CD14-positive monocyte (primary cell): ENCODE measurements at regions not wholly inside any gene's neighbourhood (a gene's known extent, or its start where the extent isn't known, plus 50 kb on each side); places are given as distances from the start of the nearest gene placed in this dataset.

Source experiments
- DNase-seq, 3 donors: peaks; one replicate each; pipeline ENCODE4 v3.0.0-alpha.2; 2011 to 2022
- H2AFZ ChIP-seq: 2 replicates; pipeline ENCODE4 v1.6.0; 2012; ENCODE audit warnings: mild to moderate bottlenecking, low read depth, low read length, inconsistent platforms; ENCODE audit not compliant: insufficient read depth, poor library complexity, severe bottlenecking
- H3K27ac ChIP-seq, 2 donors: 1 replicate in 1 of 2; 2 replicates in 1 of 2; pipeline ENCODE4 v1.5.1; 2012 to 2013; ENCODE audit warnings: low read length in 2 of 2, control low read depth in 1 of 2, inconsistent platforms in 1 of 2, low read depth in 1 of 2, mild to moderate bottlenecking in 1 of 2
- H3K27me3 ChIP-seq, 2 donors: one replicate each; pipeline versions ENCODE4 v1.6.0 to v1.6.1; 2011 to 2013; ENCODE audit warnings: low read length in 2 of 2; ENCODE audit not compliant: control insufficient read depth in 2 of 2, insufficient read depth in 2 of 2
- H3K36me3 ChIP-seq, 2 donors: replicated peaks in 1 of 2; 1 replicate in 1 of 2; 2 replicates in 1 of 2; pipeline versions ENCODE4 v1.5.1 to v1.6.1; 2012 to 2013; ENCODE audit warnings: low read length in 2 of 2, control low read depth in 1 of 2, inconsistent platforms in 1 of 2, mild to moderate bottlenecking in 1 of 2; ENCODE audit not compliant: insufficient read depth in 2 of 2, control insufficient read depth in 1 of 2
- H3K4me1 ChIP-seq, 2 donors: 1 replicate in 1 of 2; 2 replicates in 1 of 2; pipeline versions ENCODE4 v1.5.1 to v1.6.1; 2012 to 2013; ENCODE audit warnings: low read length in 2 of 2, control low read depth in 1 of 2, inconsistent platforms in 1 of 2, mild to moderate bottlenecking in 1 of 2, moderate library complexity in 1 of 2; ENCODE audit not compliant: insufficient read depth in 2 of 2, control insufficient read depth in 1 of 2
- H3K4me2 ChIP-seq: replicated peaks from 2 replicates; pipeline ENCODE3; 2012; ENCODE audit warnings: low read length, moderate library complexity, mild to moderate bottlenecking; ENCODE audit not compliant: poor library complexity, severe bottlenecking; ENCODE audit errors: extremely low read depth
- H3K4me3 ChIP-seq, 3 experiments: fragments of 200-600 bp in 1 of 3; sonication (generic) in 1 of 3; replicated peaks in 1 of 3; 1 replicate in 2 of 3; 2 replicates in 1 of 3; pipeline ENCODE4 v1.5.1; 2011 to 2013; ENCODE audit warnings: low read length in 3 of 3, mild to moderate bottlenecking in 3 of 3, control low read depth in 2 of 3, low read depth in 2 of 3, inconsistent platforms in 1 of 3, moderate library complexity in 1 of 3
- H3K79me2 ChIP-seq: 2 replicates; pipeline ENCODE4 v1.6.0; 2012; ENCODE audit warnings: mild to moderate bottlenecking, control low read depth, inconsistent platforms, low read length, moderate library complexity; ENCODE audit not compliant: insufficient read depth
- H3K9ac ChIP-seq: 2 replicates; pipeline ENCODE4 v1.6.0; 2017; ENCODE audit warnings: low read length, mild to moderate bottlenecking; ENCODE audit not compliant: insufficient read depth, poor library complexity, severe bottlenecking
- H3K9me3 ChIP-seq, 2 donors: replicated peaks in 1 of 2; 1 replicate in 1 of 2; 2 replicates in 1 of 2; pipeline versions ENCODE4 v1.5.1 to v1.6.1; 2012 to 2013; ENCODE audit warnings: low read length in 2 of 2, control low read depth in 1 of 2; ENCODE audit not compliant: control insufficient read depth in 1 of 2, insufficient read depth in 1 of 2
- H4K20me1 ChIP-seq: 2 replicates; pipeline ENCODE4 v1.6.0; 2012; ENCODE audit warnings: mild to moderate bottlenecking, low read length, control low read depth, moderate library complexity; ENCODE audit not compliant: insufficient read depth
- H3K27ac Mint-ChIP-seq, 7 donors: one replicate each; pipeline ENCODE4 v1.8.0; 2020; ENCODE audit warnings: mild to moderate bottlenecking in 7 of 7, mixed read lengths in 7 of 7, moderate library complexity in 6 of 7, inconsistent platforms in 2 of 7
- H3K27me3 Mint-ChIP-seq, 3 donors: one replicate each; pipeline ENCODE4 v1.8.0; 2021 to 2022; ENCODE audit warnings: low read depth in 3 of 3, mild to moderate bottlenecking in 3 of 3, mixed read lengths in 3 of 3, moderate library complexity in 3 of 3, inconsistent platforms in 1 of 3
- H3K36me3 Mint-ChIP-seq, 2 donors: one replicate each; pipeline ENCODE4 v1.8.0; 2020; ENCODE audit warnings: mixed read lengths in 2 of 2, inconsistent platforms in 1 of 2, mild to moderate bottlenecking in 1 of 2
- H3K4me1 Mint-ChIP-seq: one replicate; pipeline ENCODE4 v1.8.0; 2020; ENCODE audit warnings: mild to moderate bottlenecking, mixed read lengths
- H3K4me3 Mint-ChIP-seq, 2 donors: one replicate each; pipeline ENCODE4 v1.8.0; 2020; ENCODE audit warnings: mild to moderate bottlenecking in 2 of 2, mixed read lengths in 2 of 2, moderate library complexity in 1 of 2
- H3K9me3 Mint-ChIP-seq, 7 donors: one replicate each; pipeline ENCODE4 v1.8.0; 2020 to 2022; ENCODE audit warnings: mixed read lengths in 7 of 7, mild to moderate bottlenecking in 6 of 7, moderate library complexity in 6 of 7, inconsistent platforms in 2 of 7
- CTCF ChIP-seq: fragments of 200-600 bp; IDR thresholded peaks from one replicate; pipeline ENCODE4 v1.8.0; 2022; ENCODE audit warnings: antibody characterized with exemption, mild to moderate bottlenecking
- WGBS: methylation state at CpG from one replicate; pipeline ENCODE4 v1.1.5; 2013; ENCODE audit warnings: missing lambda C conversion rate; ENCODE audit not compliant: insufficient coverage; 5-methylcytosine and 5-hydroxymethylcytosine counted together
- intact Hi-C, 2 donors: fragments of 100-400 bp; cut with micrococcal nuclease; formaldehyde crosslinking; loops; one replicate each; pipeline versions ENCODE4 v1.15.0 to v1.15.1; 2023

DNA sequence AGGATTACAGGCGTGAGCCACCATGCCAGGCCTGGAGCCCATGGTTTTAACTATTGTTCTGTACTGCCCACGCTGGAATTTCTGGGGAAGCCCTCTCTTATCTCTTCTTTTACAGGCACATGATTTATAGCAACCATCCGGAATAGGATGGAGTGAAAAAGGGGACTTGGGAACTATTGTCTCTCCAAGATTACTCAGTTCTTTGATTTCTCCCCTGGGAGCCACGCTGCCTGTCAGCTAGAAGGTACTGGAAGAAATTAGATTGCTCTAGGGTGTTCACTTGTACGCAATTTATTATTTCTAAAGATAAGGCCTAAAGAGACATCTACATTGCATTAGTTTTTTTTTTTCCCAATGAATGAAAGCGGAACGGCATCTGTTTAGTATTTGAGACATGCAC is 65.6 kb upstream of the PTPRJ start:
- Histone ChIP-seq H3K4me2 (no peak overlapping the region), H3K4me1 (peaks cover 34 to 43% of the 10 kb centered on the region in 2 donors), H3K36me3 (no peaks in the 10 kb centered on the region), H3K9me3 (no peaks in the 10 kb centered on the region), H3K9ac (no peak overlapping the region), H2AFZ (no peak overlapping the region), H3K79me2 (no peaks in the 10 kb centered on the region), H3K27ac (no peak overlapping the region), H3K27me3 (no peaks in the 10 kb centered on the region), H4K20me1 (no peaks in the 10 kb centered on the region), H3K4me3 (no peak overlapping the region)
- no peak for DNase-seq
- no peak for TF ChIP-seq CTCF
- Mint-ChIP-seq H3K27me3 (peaks cover 0 to 2% (median 2%) of the 10 kb centered on the region in 3 donors), H3K27ac (no peak overlapping the region), H3K4me3 (no peak overlapping the region), H3K9me3 (peaks cover 0 to 4% (median 0%) of the 10 kb centered on the region in 7 donors), H3K36me3 (no peaks in the 10 kb centered on the region), H3K4me1 (peaks cover 47% of the 10 kb centered on the region)
- intact Hi-C loops = no loop called here
- WGBS = 100% methylated on average over 1 of the region's 7 CpGs

DNA sequence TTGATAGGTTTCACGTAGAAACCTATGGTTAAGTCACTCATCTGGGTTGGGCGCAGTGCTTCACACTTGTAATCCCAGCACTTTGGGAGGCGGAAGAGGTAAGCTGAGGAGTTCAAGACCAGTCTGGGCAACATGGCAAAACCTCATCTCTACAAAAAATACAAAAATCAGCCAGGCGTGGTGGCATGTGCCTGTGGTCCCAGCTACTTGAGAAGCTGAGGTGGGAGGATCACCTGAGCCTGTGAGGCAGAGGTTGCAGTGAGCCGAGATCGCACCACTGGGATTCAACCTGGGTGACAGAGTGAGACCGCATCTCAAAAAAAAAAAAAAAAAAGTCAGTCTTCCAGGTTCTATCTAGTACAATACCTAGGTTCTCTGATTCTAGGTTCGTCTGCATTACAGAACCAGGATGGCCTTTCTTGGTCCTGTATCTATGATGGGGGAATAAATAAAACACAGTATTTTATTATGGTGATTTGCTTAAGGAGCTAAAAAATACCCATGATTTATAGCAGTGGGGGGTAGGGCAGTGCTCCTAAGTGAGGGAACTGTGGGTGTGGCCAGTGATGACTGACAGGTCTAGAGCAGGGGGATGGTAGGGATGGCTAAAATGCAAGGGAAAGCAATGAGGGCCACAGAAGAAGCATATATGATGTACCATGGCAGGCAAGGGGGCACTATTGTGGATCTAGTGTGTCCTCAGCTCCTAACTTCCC is 65.5 kb upstream of the NUP160 start:
- peaks cover 40 to 52% of the 10 kb centered on the region in 2 donors for H3K4me1 ChIP-seq
- Mint-ChIP-seq H3K27ac (peak overlapping the region in 5 of 7 donors; percentile 35 to 83 (median 76)), H3K36me3 (no peaks in the 10 kb centered on the region), H3K9me3 (peaks cover 0 to 2% (median 0%) of the 10 kb centered on the region in 7 donors), H3K4me3 (no peak overlapping the region), H3K27me3 (peaks cover 0 to 2% (median 2%) of the 10 kb centered on the region in 3 donors), H3K4me1 (peaks cover 44% of the 10 kb centered on the region)
- no peaks in the 10 kb centered on the region for H3K79me2 ChIP-seq
- DNase-seq = no peak
- H3K27ac ChIP-seq = no peak overlapping the region
- intact Hi-C loops = no loop called here
- no peaks in the 10 kb centered on the region for H3K9me3 ChIP-seq
- no peak overlapping the region for H3K4me3 ChIP-seq
- no peaks in the 10 kb centered on the region for H3K36me3 ChIP-seq
- TF ChIP-seq CTCF = no peak
- H3K27me3 ChIP-seq = no peaks in the 10 kb centered on the region
- H4K20me1 ChIP-seq = no peaks in the 10 kb centered on the region
- WGBS = no CpG with 5 or more reads among the region's 8 CpGs
- no peak overlapping the region for H3K4me2 ChIP-seq
- no peak overlapping the region for H3K9ac ChIP-seq
- no peak overlapping the region for H2AFZ ChIP-seq
